Tibial nerve (tissue), 4 donors: ENCODE measurements at regions not wholly inside any gene's neighbourhood (a gene's known extent, or its start where the extent isn't known, plus 50 kb on each side); places are given as distances from the start of the nearest gene placed in this dataset.

Source experiments
- CTCF ChIP-seq, 5 experiments: fragments of 200-600 bp in 3 of 5; fragments of 450-650 bp in 2 of 5; sonication (generic) in 3 of 5; IDR thresholded peaks; one replicate each; pipeline ENCODE4 v1.5.1; 2016 to 2019; ENCODE audit warnings: antibody characterized with exemption in 5 of 5, mild to moderate bottlenecking in 3 of 5, moderate library complexity in 2 of 5
- EP300 ChIP-seq, 2 donors: sonication (generic); formaldehyde crosslinking; IDR thresholded peaks; one replicate each; pipeline ENCODE4 v1.6.1; 2017; ENCODE audit warnings: antibody characterized with exemption in 2 of 2, mild to moderate bottlenecking in 1 of 2
- POLR2A ChIP-seq, 2 donors: fragments of 450-650 bp; IDR thresholded peaks; one replicate each; pipeline ENCODE4 v1.6.1; 2017; ENCODE audit warnings: antibody characterized with exemption in 2 of 2, mild to moderate bottlenecking in 2 of 2, moderate library complexity in 2 of 2

- TF ChIP-seq CTCF (IDR thresholded peaks at IDR 0.05) (no peak), POLR2A (IDR thresholded peaks at IDR 0.05) (no peak), EP300 (IDR thresholded peaks at IDR 0.05) (no peak)
These were observed 145.3 kb upstream of the FST start for GRCh38 chr5:53335115-53335514.
